Caco-2 (cell line): ENCODE measurements at regions not wholly inside any gene's neighbourhood (a gene's known extent, or its start where the extent isn't known, plus 50 kb on each side); places are given as distances from the start of the nearest gene placed in this dataset.

ENCODE experiments used
- BruUV-seq: library from RNA; stranded (reverse); fragments of 400-500 nt; replicated peaks from 2 replicates; lab custom pipeline; 2021; lab: Mats Ljungman, UMichigan
- CTCF ChIA-PET: fragments of 300-600 bp; sonication (Branson Sonifier 250); formaldehyde crosslinking; loops from one replicate; lab custom pipeline; 2022; ENCODE audit warnings: antibody characterized with exemption; lab: Charles Lee
- POLR2A ChIA-PET: fragments of 300-600 bp; sonication (Branson Sonifier 250); formaldehyde crosslinking; loops from one replicate; lab custom pipeline; 2022; ENCODE audit warnings: antibody characterized with exemption; lab: Charles Lee
- DNase-seq, 2 experiments: peaks; one replicate each; pipeline versions ENCODE4 v3.0.0 to v3.0.0-alpha.2; 2020 to 2022
- H3K27me3 ChIP-seq: replicated peaks from 2 replicates; pipeline ENCODE4 v1.6.0; 2011; ENCODE audit warnings: low read length; ENCODE audit not compliant: control insufficient read depth, insufficient read depth
- H3K36me3 ChIP-seq: 2 replicates; pipeline ENCODE4 v1.5.1; 2011; ENCODE audit warnings: low read length; ENCODE audit not compliant: control insufficient read depth, insufficient read depth
- H3K4me1 ChIP-seq: fragments of 250-450 bp; sonication (Bioruptor Pico); 2 replicates; pipeline ENCODE4 v1.5.1; 2020; ENCODE audit warnings: mild to moderate bottlenecking
- H3K4me3 ChIP-seq: 2 replicates; pipeline ENCODE4 v1.5.1; 2011; ENCODE audit warnings: low read depth, mild to moderate bottlenecking, control low read depth, low read length
- H3K9me3 ChIP-seq: fragments of 250-450 bp; sonication (Bioruptor Pico); 2 replicates; pipeline ENCODE4 v1.5.1; 2020; ENCODE audit warnings: mild to moderate bottlenecking, moderate library complexity
- H3K27ac Mint-ChIP-seq: one replicate; pipeline ENCODE4 v1.8.0; 2022; ENCODE audit warnings: mixed read lengths; ENCODE audit not compliant: unreplicated experiment
- H3K27me3 Mint-ChIP-seq: one replicate; pipeline ENCODE4 v1.8.0; 2022; ENCODE audit warnings: mixed read lengths; ENCODE audit not compliant: insufficient read depth, unreplicated experiment
- H3K36me3 Mint-ChIP-seq: one replicate; pipeline ENCODE4 v1.8.0; 2022; ENCODE audit warnings: mild to moderate bottlenecking, mixed read lengths; ENCODE audit not compliant: insufficient read depth, unreplicated experiment
- H3K4me1 Mint-ChIP-seq: one replicate; pipeline ENCODE4 v1.8.0; 2022; ENCODE audit warnings: low read depth, mixed read lengths; ENCODE audit not compliant: unreplicated experiment
- H3K4me3 Mint-ChIP-seq: one replicate; pipeline ENCODE4 v1.8.0; 2022; ENCODE audit warnings: mild to moderate bottlenecking, moderate library complexity, mixed read lengths; ENCODE audit not compliant: unreplicated experiment
- H3K9me3 Mint-ChIP-seq: one replicate; pipeline ENCODE4 v1.8.0; 2022; ENCODE audit warnings: mixed read lengths; ENCODE audit not compliant: unreplicated experiment
- intact Hi-C: fragments of 100-400 bp; cut with micrococcal nuclease; formaldehyde crosslinking; loops from one replicate; pipeline ENCODE4 v1.10.0; 2022; ENCODE audit not compliant: unreplicated experiment
- TF ChIP-seq, protein P1 (sequence below), 2 experiments: fragments of 200-600 bp in 1 of 2; IDR thresholded peaks; 1 replicate in 1 of 2; 2 replicates in 1 of 2; pipeline versions ENCODE4 v1.5.1 to v1.8.0; 2011 to 2022; ENCODE audit warnings: antibody characterized with exemption in 1 of 2, control low read depth in 1 of 2, inconsistent platforms in 1 of 2, low read depth in 1 of 2, low read length in 1 of 2, mild to moderate bottlenecking in 1 of 2, moderate library complexity in 1 of 2; ENCODE audit not compliant: insufficient read depth in 1 of 2, severe bottlenecking in 1 of 2, unreplicated experiment in 1 of 2

DNA sequence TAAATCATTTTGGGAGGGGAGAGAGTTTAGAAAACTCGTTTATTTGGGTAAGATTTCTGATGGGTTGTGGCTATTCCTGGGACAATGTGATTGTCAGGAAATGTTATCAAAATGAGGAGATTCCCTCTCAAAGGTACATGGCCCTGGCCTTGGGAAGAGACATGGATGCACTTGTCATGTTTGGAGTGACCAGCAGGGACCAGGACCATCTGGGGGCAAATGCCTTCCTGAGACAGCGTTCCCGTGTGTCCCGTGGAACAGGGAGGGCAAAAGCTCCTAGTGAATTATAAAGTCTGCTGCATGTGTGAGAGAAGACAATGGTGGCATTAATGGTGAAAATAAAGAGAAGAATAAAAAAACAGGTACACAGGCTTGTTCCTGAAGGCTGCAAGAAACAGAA lies 317.3 kb downstream of the ZNF536 start:
- Mint-ChIP-seq H3K9me3 (no peaks in the 10 kb centered on the region), H3K27me3 (peaks cover 28% of the 10 kb centered on the region), H3K4me3 (no peak overlapping the region), H3K36me3 (no peaks in the 10 kb centered on the region), H3K27ac (no peak overlapping the region), H3K4me1 (no peaks in the 10 kb centered on the region)
- H3K4me3 ChIP-seq, result no peak overlapping the region
- no peak for DNase-seq
- ChIA-PET POLR2A (no interaction called here), CTCF (interaction anchor here (0.6 kb wide), 1 partner anchor 154 kb away, joined by 3 read pairs; no protein-coding TSS in a partner anchor)
- TF ChIP-seq, protein P1, sequence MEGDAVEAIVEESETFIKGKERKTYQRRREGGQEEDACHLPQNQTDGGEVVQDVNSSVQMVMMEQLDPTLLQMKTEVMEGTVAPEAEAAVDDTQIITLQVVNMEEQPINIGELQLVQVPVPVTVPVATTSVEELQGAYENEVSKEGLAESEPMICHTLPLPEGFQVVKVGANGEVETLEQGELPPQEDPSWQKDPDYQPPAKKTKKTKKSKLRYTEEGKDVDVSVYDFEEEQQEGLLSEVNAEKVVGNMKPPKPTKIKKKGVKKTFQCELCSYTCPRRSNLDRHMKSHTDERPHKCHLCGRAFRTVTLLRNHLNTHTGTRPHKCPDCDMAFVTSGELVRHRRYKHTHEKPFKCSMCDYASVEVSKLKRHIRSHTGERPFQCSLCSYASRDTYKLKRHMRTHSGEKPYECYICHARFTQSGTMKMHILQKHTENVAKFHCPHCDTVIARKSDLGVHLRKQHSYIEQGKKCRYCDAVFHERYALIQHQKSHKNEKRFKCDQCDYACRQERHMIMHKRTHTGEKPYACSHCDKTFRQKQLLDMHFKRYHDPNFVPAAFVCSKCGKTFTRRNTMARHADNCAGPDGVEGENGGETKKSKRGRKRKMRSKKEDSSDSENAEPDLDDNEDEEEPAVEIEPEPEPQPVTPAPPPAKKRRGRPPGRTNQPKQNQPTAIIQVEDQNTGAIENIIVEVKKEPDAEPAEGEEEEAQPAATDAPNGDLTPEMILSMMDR (IDR thresholded peaks at IDR 0.05; ENCODE audit: insufficient read depth in 1 of 2, low read depth in 1 of 2, low read length in 1 of 2, severe bottlenecking in 1 of 2, unreplicated experiment in 1 of 2), result no peak
- intact Hi-C loops, result no loop called here
- H3K4me1 ChIP-seq, result no peaks in the 10 kb centered on the region
- H3K27me3 ChIP-seq, result peaks cover 2% of the 10 kb centered on the region
- H3K36me3 ChIP-seq, result no peaks in the 10 kb centered on the region
- no TSS peak for BruUV-seq
- no peaks in the 10 kb centered on the region for H3K9me3 ChIP-seq

DNA sequence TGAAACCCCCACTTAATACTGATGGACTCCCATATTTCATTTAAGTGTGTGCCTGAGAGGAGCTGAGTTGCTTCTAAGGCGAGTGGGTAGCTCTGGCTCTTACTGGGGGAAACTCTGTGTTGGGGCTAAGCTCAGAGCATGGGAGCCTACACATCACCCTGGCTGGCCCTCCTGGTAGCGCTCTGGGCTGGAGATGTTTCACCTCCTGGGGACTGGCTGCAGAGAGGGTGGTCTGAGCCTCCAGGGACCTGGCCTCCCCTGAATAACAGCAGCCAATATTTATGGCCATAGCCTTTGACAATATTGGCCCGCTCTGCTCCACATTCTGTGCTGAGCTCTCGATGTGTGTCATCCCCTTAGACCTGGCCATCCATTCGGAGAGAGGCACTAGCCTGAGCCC lies 316.5 kb downstream of the ZNF536 start:
- H3K9me3 ChIP-seq, result no peaks in the 10 kb centered on the region
- Mint-ChIP-seq H3K9me3 (no peaks in the 10 kb centered on the region), H3K27ac (no peak overlapping the region), H3K36me3 (no peaks in the 10 kb centered on the region), H3K27me3 (peaks cover 29% of the 10 kb centered on the region), H3K4me3 (no peak overlapping the region), H3K4me1 (no peaks in the 10 kb centered on the region)
- intact Hi-C loops, result no loop called here
- POLR2A ChIA-PET, result no interaction called here
- H3K36me3 ChIP-seq, result no peaks in the 10 kb centered on the region
- no peak for DNase-seq
- BruUV-seq, result no TSS peak
- CTCF ChIA-PET, result no interaction called here
- H3K27me3 ChIP-seq, result peaks cover 2% of the 10 kb centered on the region
- H3K4me3 ChIP-seq, result no peak overlapping the region
- TF ChIP-seq, protein P1 (IDR thresholded peaks at IDR 0.05; ENCODE audit: insufficient read depth in 1 of 2, low read depth in 1 of 2, low read length in 1 of 2, severe bottlenecking in 1 of 2, unreplicated experiment in 1 of 2), result no peak
- H3K4me1 ChIP-seq, result no peaks in the 10 kb centered on the region

DNA sequence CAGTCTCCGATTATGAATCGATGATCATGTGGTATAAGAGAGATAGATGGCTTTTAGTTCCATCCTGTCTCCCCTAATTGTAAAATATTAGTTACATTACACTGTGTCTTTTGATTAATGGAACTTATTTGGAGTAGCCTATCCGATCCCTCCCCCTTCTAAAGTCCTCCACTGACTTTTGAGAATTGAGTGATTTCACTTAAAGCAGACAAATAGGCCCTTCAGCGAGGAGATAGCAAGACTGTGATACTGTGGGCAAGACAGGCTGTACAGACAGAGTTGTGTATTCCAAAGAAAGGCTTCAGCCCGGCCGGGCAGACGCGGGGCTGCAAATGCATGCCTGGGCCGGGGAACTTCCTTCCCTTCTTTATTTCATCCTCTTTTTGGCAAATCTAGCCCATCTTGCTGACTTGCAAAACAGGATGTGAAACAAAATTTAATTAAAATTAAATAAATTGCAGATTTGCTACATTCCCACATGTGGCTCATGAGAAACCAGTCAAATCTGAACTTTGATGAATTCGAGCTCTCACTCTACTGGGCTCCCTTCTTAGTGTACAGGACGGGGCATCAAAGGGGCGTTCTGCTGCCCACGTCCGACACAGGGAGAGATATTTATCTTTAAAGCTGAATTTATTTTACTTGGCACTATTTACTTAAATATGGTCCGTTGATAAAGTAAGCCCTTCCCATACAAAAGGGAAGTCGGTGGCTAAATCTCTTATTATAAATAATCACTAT lies 314.8 kb downstream of the ZNF536 start:
- Histone ChIP-seq H3K9me3 (no peaks in the 10 kb centered on the region), H3K4me3 (no peak overlapping the region), H3K27me3 (peaks cover 2% of the 10 kb centered on the region), H3K36me3 (no peaks in the 10 kb centered on the region), H3K4me1 (no peaks in the 10 kb centered on the region)
- Mint-ChIP-seq H3K27me3 (peaks cover 32% of the 10 kb centered on the region), H3K4me1 (no peaks in the 10 kb centered on the region), H3K4me3 (no peak overlapping the region), H3K27ac (no peak overlapping the region), H3K36me3 (no peaks in the 10 kb centered on the region), H3K9me3 (no peaks in the 10 kb centered on the region)
- intact Hi-C loops, result no loop called here
- CTCF ChIA-PET, result no interaction called here
- BruUV-seq, result no TSS peak
- POLR2A ChIA-PET, result no interaction called here
- DNase-seq, result no peak
- TF ChIP-seq, protein P1 (IDR thresholded peaks at IDR 0.05; ENCODE audit: insufficient read depth in 1 of 2, low read depth in 1 of 2, low read length in 1 of 2, severe bottlenecking in 1 of 2, unreplicated experiment in 1 of 2), result no peak
